HG03378 (cell line): ENCODE measurements at regions not wholly inside any gene's neighbourhood (a gene's known extent, or its start where the extent isn't known, plus 50 kb on each side); places are given as distances from the start of the nearest gene placed in this dataset.
"Not testable (repeated sequence)": the region's sequence is repeated elsewhere in the genome, so short reads cannot be mapped to it uniquely, and the experiment has no call there.

Experiments used
- ATAC-seq: cut with Tn5 transposase; IDR thresholded peaks from one replicate; pipeline ENCODE4 v1.9.1; 2021; ENCODE audit warnings: mild to moderate bottlenecking, moderate library complexity; ENCODE audit not compliant: unreplicated experiment

- no peak for ATAC-seq
These were observed 218.7 kb downstream of the FOXD4L6 start for GRCh38 chr9:40909821-40910220.

- not testable (repeated sequence) for ATAC-seq
These were observed 219.4 kb downstream of the FOXD4L6 start for GRCh38 chr9:40909111-40909510.

DNA sequence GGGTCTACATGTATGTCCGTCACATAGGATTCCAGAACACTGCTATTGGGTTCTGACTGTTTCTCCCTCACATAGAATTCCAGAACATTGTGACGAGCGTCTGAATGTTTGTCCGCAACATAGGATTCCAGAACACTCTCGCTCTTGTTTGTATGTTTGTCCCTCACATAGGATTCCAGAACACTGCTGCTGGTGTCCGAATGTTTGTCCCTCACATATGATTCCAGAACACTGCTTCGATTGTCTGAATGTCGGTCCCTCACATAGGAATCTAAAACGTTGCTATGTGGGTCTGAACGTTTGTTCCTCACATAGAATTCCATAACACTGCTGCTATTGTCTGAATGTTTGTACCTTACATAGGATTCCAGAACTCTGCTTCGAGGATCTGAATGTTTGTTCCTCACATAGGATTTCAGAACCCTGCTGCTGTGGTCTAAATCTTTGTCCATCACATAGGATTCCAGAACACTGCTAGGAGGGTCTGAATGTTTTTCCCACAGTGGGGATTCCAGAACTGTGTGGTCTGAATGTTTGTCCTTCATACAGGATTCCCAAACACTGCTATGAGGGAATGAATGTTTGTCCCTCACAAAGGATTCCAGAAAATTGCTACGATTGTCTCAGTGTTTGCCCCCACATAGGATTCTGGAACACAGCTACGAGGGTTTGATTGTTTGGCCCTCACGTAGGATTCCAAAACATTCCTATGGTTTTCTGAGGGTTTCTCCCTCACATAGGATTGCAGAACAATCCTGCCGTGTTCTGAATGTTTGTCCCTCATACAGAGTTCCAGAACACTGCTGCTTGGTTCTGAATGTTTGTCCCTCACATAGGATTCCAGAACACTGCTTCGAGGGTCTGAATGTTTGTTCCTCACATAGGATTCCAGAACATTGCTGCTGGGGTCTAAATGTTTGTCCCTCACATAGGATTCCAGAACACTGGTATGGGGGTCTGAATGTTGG, 220.5 kb downstream of the FOXD4L6 start:
- ATAC-seq = no peak

- not testable (repeated sequence) for ATAC-seq
These were observed 221.6 kb downstream of the FOXD4L6 start for GRCh38 chr9:40906879-40907278.

GRCh38 chr9:40892315-40892714, 236.2 kb downstream of the FOXD4L6 start:
- ATAC-seq = not testable (repeated sequence)

DNA sequence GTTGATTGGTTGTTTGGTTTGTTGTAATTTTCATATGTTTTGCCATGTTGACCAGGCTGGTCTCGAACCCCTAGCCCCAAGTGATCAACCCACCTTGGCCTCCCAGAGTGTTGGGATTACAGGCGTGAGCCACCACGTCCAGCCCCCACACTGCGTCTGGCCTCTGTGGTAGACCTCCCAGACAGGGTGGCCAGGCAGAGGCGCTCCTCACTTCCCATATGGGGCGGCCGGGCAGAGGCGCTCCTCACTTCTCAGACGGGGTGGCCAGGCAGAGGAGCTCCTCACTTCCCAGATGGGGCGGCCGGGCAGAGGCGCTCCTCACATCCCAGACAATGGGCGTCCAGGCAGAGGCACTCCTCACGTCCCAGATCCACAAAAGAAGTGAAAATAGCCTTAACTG, 242.6 kb downstream of the FOXD4L6 start:
- ATAC-seq = not testable (repeated sequence)

GRCh38 chr9:40884902-40885490, 243.5 kb downstream of the FOXD4L6 start:
- ATAC-seq = not testable (repeated sequence)

DNA sequence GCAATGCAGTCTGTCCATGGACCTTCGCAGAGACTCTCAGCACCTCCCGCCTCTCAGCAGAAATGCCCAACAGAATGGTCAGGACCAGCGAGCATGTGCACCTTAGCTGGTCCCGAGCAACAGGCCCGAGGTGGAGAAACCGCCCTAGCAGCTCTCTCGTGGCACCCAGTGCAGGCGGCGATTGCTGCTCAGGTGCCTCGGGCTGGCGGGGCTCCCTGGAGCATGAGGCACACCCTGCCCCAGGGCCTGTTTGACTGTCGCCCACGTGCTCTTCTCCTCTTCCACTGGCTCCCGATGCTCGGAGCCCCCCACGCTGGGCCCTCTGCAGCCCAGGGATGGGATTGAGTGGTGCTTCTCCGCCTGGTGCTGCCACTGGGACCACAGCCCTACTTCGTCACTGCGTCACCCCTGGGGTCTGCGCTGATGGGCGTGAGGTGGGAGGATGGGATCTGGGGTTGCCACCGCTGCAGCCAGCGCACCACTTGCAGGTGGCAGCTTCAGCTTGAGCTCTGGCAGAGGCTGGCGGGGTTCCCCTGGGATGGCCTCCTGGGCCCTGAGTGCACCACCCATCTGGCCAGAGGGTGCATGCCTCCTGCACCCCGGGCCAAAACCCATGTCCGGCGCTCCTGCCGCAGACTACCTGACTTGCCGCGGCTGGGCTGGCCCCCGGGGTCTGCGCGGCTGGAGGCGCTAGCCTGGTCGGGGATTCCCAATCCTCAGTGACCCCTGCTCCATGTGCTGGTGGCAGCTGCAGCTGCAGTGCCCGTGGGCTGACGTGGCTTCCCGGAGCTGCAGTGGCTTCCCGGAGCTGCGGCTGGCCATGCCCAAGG, 244.2 kb downstream of the FOXD4L6 start:
- ATAC-seq = no peak

- not testable (repeated sequence) for ATAC-seq
These were observed 244.9 kb downstream of the FOXD4L6 start for GRCh38 chr9:40883423-40884071.

- ATAC-seq = not testable (repeated sequence)
These were observed 254.7 kb downstream of the FOXD4L6 start for GRCh38 chr9:40873753-40874295.

- not testable (repeated sequence) for ATAC-seq
These were observed 260.0 kb downstream of the FOXD4L6 start for GRCh38 chr9:40868437-40868836.
